Sigmoid colon (tissue), 4 donors: ENCODE measurements at regions not wholly inside any gene's neighbourhood (a gene's known extent, or its start where the extent isn't known, plus 50 kb on each side); places are given as distances from the start of the nearest gene placed in this dataset.

Source experiments
- POLR2A ChIP-seq, 2 donors: fragments of 450-650 bp; IDR thresholded peaks; one replicate each; pipeline ENCODE4 v1.6.1; 2016; ENCODE audit warnings: antibody characterized with exemption in 2 of 2, mild to moderate bottlenecking in 2 of 2, moderate library complexity in 2 of 2
- POLR2AphosphoS5 ChIP-seq, 4 donors: sonication (generic); formaldehyde crosslinking; IDR thresholded peaks; one replicate each; pipeline ENCODE4 v1.6.1; 2017; ENCODE audit warnings: antibody characterized with exemption in 4 of 4
- TF ChIP-seq, protein P1 (sequence below), 4 experiments: fragments of 450-650 bp in 3 of 4; fragments of 200-600 bp in 1 of 4; IDR thresholded peaks; one replicate each; pipeline ENCODE4 v1.5.1; 2016 to 2019; ENCODE audit warnings: antibody characterized with exemption in 4 of 4, mild to moderate bottlenecking in 3 of 4, moderate library complexity in 2 of 4

DNA sequence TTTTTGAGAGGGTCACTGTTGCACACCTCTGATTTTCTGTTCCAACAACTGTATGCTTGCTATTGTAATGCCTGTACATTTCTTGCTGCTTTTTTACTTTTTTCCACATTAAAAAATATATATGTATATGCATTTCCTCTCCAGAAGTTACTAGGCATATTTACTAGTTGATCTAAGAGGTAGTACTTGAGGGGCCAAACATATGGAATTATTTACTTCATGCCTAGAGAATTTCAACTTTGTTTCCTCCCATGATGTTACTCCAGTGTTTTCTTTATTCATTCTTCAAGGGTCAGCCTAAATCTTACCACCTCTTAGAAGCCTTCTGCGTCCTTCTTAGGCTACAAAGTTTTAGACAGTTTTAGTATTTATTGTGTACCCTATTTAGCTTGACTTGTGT is 122.7 kb downstream of the NMUR2 start:
- no peak for TF ChIP-seq POLR2AphosphoS5 (IDR thresholded peaks at IDR 0.05)
- TF ChIP-seq, protein P1, sequence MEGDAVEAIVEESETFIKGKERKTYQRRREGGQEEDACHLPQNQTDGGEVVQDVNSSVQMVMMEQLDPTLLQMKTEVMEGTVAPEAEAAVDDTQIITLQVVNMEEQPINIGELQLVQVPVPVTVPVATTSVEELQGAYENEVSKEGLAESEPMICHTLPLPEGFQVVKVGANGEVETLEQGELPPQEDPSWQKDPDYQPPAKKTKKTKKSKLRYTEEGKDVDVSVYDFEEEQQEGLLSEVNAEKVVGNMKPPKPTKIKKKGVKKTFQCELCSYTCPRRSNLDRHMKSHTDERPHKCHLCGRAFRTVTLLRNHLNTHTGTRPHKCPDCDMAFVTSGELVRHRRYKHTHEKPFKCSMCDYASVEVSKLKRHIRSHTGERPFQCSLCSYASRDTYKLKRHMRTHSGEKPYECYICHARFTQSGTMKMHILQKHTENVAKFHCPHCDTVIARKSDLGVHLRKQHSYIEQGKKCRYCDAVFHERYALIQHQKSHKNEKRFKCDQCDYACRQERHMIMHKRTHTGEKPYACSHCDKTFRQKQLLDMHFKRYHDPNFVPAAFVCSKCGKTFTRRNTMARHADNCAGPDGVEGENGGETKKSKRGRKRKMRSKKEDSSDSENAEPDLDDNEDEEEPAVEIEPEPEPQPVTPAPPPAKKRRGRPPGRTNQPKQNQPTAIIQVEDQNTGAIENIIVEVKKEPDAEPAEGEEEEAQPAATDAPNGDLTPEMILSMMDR (IDR thresholded peaks at IDR 0.05): no peak
- no peak for TF ChIP-seq POLR2A (IDR thresholded peaks at IDR 0.05)
